ENCODE measurements at regions not wholly inside any gene's neighbourhood (a gene's known extent, or its start where the extent isn't known, plus 50 kb on each side); places are given as distances from the start of the nearest gene placed in this dataset.

- TF ChIP-seq CTCF (IDR thresholded peaks at IDR 0.05 in 2 of 3, conservative IDR thresholded peaks at IDR 0.05 in 1 of 3; ENCODE audit: borderline replicate concordance in 1 of 3, insufficient read depth in 1 of 3, low read depth in 2 of 3, low read length in 2 of 3) (peak in 2 of 3 experiments; percentile 40 to 46; a peak in 3 of 6 replicates), SIN3A (IDR thresholded peaks at IDR 0.05; ENCODE audit: low read depth) (no peak), CEBPB (IDR thresholded peaks at IDR 0.05; ENCODE audit: low read depth) (no peak)
- ChIA-PET RAD21 (ENCODE audit: low non-redundant PET in 1 of 2, low total read pairs in 2 of 2, uncharacterized antibody in 2 of 2, unreplicated experiment in 2 of 2) (no interaction called here), CTCF (no interaction called here), POLR2A (no interaction called here)
- H3K4me2 ChIP-seq (ENCODE audit: low read length): no peak overlapping the region
- no peak overlapping the region for H3K27ac ChIP-seq (ENCODE audit: low read depth, low read length)
- no peaks in the 10 kb centered on the region for H4K20me1 ChIP-seq (ENCODE audit: insufficient read depth)
- H3K36me3 ChIP-seq (ENCODE audit: control insufficient read depth in 1 of 2, insufficient read depth in 2 of 2, low read length in 2 of 2): no peaks in the 10 kb centered on the region
- peak; percentile 82 for ATAC-seq
- no peak overlapping the region for H3K4me3 ChIP-seq (replicated peaks in 1 of 2; ENCODE audit: low read depth in 1 of 2, low read length in 2 of 2)
- H3K79me2 ChIP-seq (ENCODE audit: insufficient read depth, low read length): no peaks in the 10 kb centered on the region
- H3K9ac ChIP-seq (ENCODE audit: low read length): no peak overlapping the region
- no peak overlapping the region for H2AFZ ChIP-seq (ENCODE audit: low read depth, low read length, poor library complexity, severe bottlenecking)
- BruUV-seq (replicated peaks): no TSS peak
- no peaks in the 10 kb centered on the region for H3K27me3 ChIP-seq (ENCODE audit: insufficient read depth, low read length)
- intact Hi-C loops (cut with micrococcal nuclease): no loop called here
- H3K9me3 ChIP-seq (ENCODE audit: control insufficient read depth in 1 of 2, insufficient read depth in 1 of 2, low read depth in 1 of 2, low read length in 2 of 2): no peaks in the 10 kb centered on the region
- no peaks in the 10 kb centered on the region for H3K4me1 ChIP-seq (ENCODE audit: control insufficient read depth in 1 of 2, insufficient read depth in 2 of 2, low read length in 2 of 2)
- DNase-seq (ENCODE audit: low read depth, low spot score): no peak
- H3K9me2 ChIP-seq (ENCODE audit: insufficient read depth): no peaks in the 10 kb centered on the region
Measured at GRCh38 chr1:194117582-194117981, 931.2 kb upstream of the B3GALT2 start.

- Histone ChIP-seq H4K20me1 (ENCODE audit: insufficient read depth) (no peaks in the 10 kb centered on the region), H3K9me2 (ENCODE audit: insufficient read depth) (no peaks in the 10 kb centered on the region), H3K36me3 (ENCODE audit: control insufficient read depth in 1 of 2, insufficient read depth in 2 of 2, low read length in 2 of 2) (no peaks in the 10 kb centered on the region), H3K27ac (ENCODE audit: low read depth, low read length) (no peak overlapping the region), H2AFZ (ENCODE audit: low read depth, low read length, poor library complexity, severe bottlenecking) (no peak overlapping the region), H3K9me3 (ENCODE audit: control insufficient read depth in 1 of 2, insufficient read depth in 1 of 2, low read depth in 1 of 2, low read length in 2 of 2) (no peaks in the 10 kb centered on the region), H3K4me1 (ENCODE audit: control insufficient read depth in 1 of 2, insufficient read depth in 2 of 2, low read length in 2 of 2) (no peaks in the 10 kb centered on the region), H3K79me2 (ENCODE audit: insufficient read depth, low read length) (no peaks in the 10 kb centered on the region), H3K9ac (ENCODE audit: low read length) (no peak overlapping the region), H3K4me3 (replicated peaks in 1 of 2; ENCODE audit: low read depth in 1 of 2, low read length in 2 of 2) (no peak overlapping the region), H3K27me3 (ENCODE audit: insufficient read depth, low read length) (no peaks in the 10 kb centered on the region), H3K4me2 (ENCODE audit: low read length) (no peak overlapping the region)
- ChIA-PET CTCF (no interaction called here), POLR2A (no interaction called here), RAD21 (ENCODE audit: low non-redundant PET in 1 of 2, low total read pairs in 2 of 2, uncharacterized antibody in 2 of 2, unreplicated experiment in 2 of 2) (no interaction called here)
- intact Hi-C loops (cut with micrococcal nuclease): no loop called here
- BruUV-seq (replicated peaks): no TSS peak
- no peak for ATAC-seq
- DNase-seq (ENCODE audit: low read depth, low spot score): no peak
- no peak for TF ChIP-seq FOSL1 (IDR thresholded peaks at IDR 0.05; ENCODE audit: low read depth)
- no peak for TF ChIP-seq SIN3A (IDR thresholded peaks at IDR 0.05; ENCODE audit: low read depth)
- TF ChIP-seq ELF1 (IDR thresholded peaks at IDR 0.05; ENCODE audit: borderline replicate concordance, low read depth): no peak
- no peak for TF ChIP-seq EZH2 (IDR thresholded peaks at IDR 0.05)
- TF ChIP-seq SP1 (IDR thresholded peaks at IDR 0.05; ENCODE audit: low read depth): no peak
- no peak for TF ChIP-seq CEBPB (IDR thresholded peaks at IDR 0.05; ENCODE audit: low read depth)
- TF ChIP-seq CTCF (IDR thresholded peaks at IDR 0.05 in 2 of 3, conservative IDR thresholded peaks at IDR 0.05 in 1 of 3; ENCODE audit: borderline replicate concordance in 1 of 3, insufficient read depth in 1 of 3, low read depth in 2 of 3, low read length in 2 of 3): no peak
- no peak for TF ChIP-seq REST (IDR thresholded peaks at IDR 0.05; ENCODE audit: low read depth)
- TF ChIP-seq CBX3 (IDR thresholded peaks at IDR 0.05; ENCODE audit: low read depth): no peak
- TF ChIP-seq, protein P1, sequence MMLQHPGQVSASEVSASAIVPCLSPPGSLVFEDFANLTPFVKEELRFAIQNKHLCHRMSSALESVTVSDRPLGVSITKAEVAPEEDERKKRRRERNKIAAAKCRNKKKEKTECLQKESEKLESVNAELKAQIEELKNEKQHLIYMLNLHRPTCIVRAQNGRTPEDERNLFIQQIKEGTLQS (IDR thresholded peaks at IDR 0.05): no peak
- TF ChIP-seq, protein P2, sequence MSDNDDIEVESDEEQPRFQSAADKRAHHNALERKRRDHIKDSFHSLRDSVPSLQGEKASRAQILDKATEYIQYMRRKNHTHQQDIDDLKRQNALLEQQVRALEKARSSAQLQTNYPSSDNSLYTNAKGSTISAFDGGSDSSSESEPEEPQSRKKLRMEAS (IDR thresholded peaks at IDR 0.05): no peak
- TF ChIP-seq EZH2phosphoT487 (IDR thresholded peaks at IDR 0.05; ENCODE audit: borderline replicate concordance): no peak
Measured at GRCh38 chr1:194114288-194114687, 927.9 kb upstream of the B3GALT2 start.

Measured in HCT116 (cell line).